ENCODE measurements at regions not wholly inside any gene's neighbourhood (a gene's known extent, or its start where the extent isn't known, plus 50 kb on each side); places are given as distances from the start of the nearest gene placed in this dataset.

DNA sequence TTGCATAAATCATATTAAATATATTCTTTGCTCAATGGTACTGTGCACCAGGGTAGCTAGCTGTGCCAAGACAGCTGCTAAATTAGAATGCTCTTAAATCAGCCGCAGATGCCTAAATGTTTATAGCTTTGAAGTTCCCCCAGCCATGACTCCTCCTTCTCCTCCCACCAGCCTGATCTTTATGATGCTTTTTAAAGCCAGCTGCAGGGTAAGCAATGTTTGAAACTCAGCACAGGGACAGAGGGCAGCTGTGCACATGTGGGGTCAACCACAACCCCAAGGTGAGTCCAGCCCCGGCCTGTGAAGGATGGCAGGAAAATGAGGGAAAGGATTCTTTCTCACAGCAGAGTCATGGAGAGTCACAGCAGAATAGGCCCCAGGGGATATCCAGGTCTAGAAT is 635.7 kb downstream of the UQCRFS1 start:
- no peak for TF ChIP-seq EZH2 (IDR thresholded peaks at IDR 0.05; ENCODE audit: borderline replicate concordance, low read length)
- TF ChIP-seq, protein P1, sequence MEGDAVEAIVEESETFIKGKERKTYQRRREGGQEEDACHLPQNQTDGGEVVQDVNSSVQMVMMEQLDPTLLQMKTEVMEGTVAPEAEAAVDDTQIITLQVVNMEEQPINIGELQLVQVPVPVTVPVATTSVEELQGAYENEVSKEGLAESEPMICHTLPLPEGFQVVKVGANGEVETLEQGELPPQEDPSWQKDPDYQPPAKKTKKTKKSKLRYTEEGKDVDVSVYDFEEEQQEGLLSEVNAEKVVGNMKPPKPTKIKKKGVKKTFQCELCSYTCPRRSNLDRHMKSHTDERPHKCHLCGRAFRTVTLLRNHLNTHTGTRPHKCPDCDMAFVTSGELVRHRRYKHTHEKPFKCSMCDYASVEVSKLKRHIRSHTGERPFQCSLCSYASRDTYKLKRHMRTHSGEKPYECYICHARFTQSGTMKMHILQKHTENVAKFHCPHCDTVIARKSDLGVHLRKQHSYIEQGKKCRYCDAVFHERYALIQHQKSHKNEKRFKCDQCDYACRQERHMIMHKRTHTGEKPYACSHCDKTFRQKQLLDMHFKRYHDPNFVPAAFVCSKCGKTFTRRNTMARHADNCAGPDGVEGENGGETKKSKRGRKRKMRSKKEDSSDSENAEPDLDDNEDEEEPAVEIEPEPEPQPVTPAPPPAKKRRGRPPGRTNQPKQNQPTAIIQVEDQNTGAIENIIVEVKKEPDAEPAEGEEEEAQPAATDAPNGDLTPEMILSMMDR (conservative IDR thresholded peaks at IDR 0.05 in 1 of 2, IDR thresholded peaks at IDR 0.05 in 1 of 2; ENCODE audit: extremely low read depth in 1 of 2, insufficient read depth in 1 of 2, low read depth in 1 of 2, low read length in 2 of 2) = no peak

Measured in mammary epithelial cell (primary cell).